Transverse colon (tissue), 4 donors: ENCODE measurements at regions not wholly inside any gene's neighbourhood (a gene's known extent, or its start where the extent isn't known, plus 50 kb on each side); places are given as distances from the start of the nearest gene placed in this dataset.

Experiments
- CTCF ChIP-seq, 5 experiments: fragments of 200-600 bp in 3 of 5; fragments of 450-650 bp in 2 of 5; sonication (generic) in 3 of 5; IDR thresholded peaks; 1 replicate in 2 of 5; 2 replicates in 3 of 5; pipeline ENCODE4 v1.5.1; 2016 to 2017; ENCODE audit warnings: antibody characterized with exemption in 5 of 5, inconsistent platforms in 3 of 5, mild to moderate bottlenecking in 2 of 5, moderate library complexity in 1 of 5
- EP300 ChIP-seq: sonication (generic); formaldehyde crosslinking; IDR thresholded peaks from one replicate; pipeline ENCODE4 v1.6.1; 2017; ENCODE audit warnings: antibody characterized with exemption, low read depth
- POLR2AphosphoS5 ChIP-seq, 3 donors: sonication (generic); formaldehyde crosslinking; IDR thresholded peaks; one replicate each; pipeline ENCODE4 v1.6.1; 2016; ENCODE audit warnings: antibody characterized with exemption in 3 of 3

DNA sequence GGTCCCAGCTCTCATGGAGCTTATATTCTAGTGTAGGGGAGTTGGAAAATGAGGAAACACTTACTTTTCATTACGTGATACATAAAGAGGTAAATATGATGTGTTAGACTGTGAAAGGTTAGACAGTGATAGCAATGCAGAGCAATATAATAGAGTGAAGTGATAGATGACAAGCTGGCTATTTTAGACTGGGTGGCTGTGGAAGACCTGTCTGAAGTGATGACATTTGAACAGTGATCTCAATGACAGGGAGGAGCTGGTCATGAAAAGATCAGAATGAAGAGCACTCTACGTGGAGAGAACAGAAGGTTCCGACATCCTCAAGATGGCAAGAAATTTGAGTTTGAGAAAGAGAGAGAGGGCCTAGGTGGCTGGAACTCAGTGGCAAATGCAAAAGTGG lies 118.9 kb upstream of the MKLN1 start:
- TF ChIP-seq CTCF (IDR thresholded peaks at IDR 0.05) (no peak), EP300 (no peak), POLR2AphosphoS5 (IDR thresholded peaks at IDR 0.05) (no peak)
